ENCODE measurements at regions not wholly inside any gene's neighbourhood (a gene's known extent, or its start where the extent isn't known, plus 50 kb on each side); places are given as distances from the start of the nearest gene placed in this dataset.

DNA sequence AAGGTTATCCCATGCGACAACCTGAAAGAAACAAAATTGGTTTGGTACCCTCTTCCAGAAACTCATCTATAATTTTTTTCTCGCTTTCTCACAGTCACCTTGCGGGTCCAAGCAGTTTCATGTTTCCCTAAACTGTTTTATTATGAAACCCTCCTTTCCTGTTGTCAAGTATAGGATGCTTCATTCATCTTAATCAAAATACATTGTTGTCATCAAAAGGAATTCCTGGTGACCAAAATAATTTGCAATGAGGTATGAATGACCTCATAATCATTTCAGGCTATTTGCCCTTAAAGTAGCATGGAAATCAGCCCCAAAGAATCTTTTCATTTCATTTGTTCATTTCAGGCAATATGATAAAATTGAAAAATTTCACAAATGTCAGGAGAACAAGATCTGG lies 503.0 kb downstream of the SPATA31D1 start:
- no peak for TF ChIP-seq RAD21 (IDR thresholded peaks at IDR 0.05; ENCODE audit: low read depth)
- no peak for TF ChIP-seq CEBPB (IDR thresholded peaks at IDR 0.05)
- TF ChIP-seq USF1 (IDR thresholded peaks at IDR 0.05) = no peak
- no peak for TF ChIP-seq EGR1 (IDR thresholded peaks at IDR 0.05)
- TF ChIP-seq CREB1 (IDR thresholded peaks at IDR 0.05; ENCODE audit: low read depth) = no peak
- no peak for TF ChIP-seq EP300 (IDR thresholded peaks at IDR 0.05; ENCODE audit: borderline replicate concordance)
- no peak for TF ChIP-seq NFIC (IDR thresholded peaks at IDR 0.05)

Measured in Ishikawa (cell line).